GM23338 (cell line): ENCODE measurements at regions not wholly inside any gene's neighbourhood (a gene's known extent, or its start where the extent isn't known, plus 50 kb on each side); places are given as distances from the start of the nearest gene placed in this dataset.

Experiments
- ATAC-seq: fragments of 200-7000 bp; cut with Tn5 transposase; 3 replicates; pipeline ENCODE4 v1.9.1; 2020
- DNase-seq: peaks from one replicate; pipeline ENCODE4 v3.0.0-alpha.2; 2015; ENCODE audit warnings: low spot score
- H2AFZ ChIP-seq: fragments of 200-600 bp; sonication (generic); 2 replicates; pipeline ENCODE4 v1.8.0; 2016; ENCODE audit warnings: antibody characterized with exemption, mild to moderate bottlenecking, moderate library complexity
- H3F3A ChIP-seq: fragments of 200-600 bp; sonication (generic); replicated peaks from 2 replicates; pipeline ENCODE4 v1.8.0; 2017; ENCODE audit warnings: antibody characterized with exemption, mixed run types, low read depth
- H3K27ac ChIP-seq: fragments of 200-600 bp; sonication (generic); 2 replicates; pipeline ENCODE4 v1.6.1; 2016; ENCODE audit warnings: low read depth
- H3K27me3 ChIP-seq: fragments of 200-600 bp; sonication (generic); 2 replicates; pipeline ENCODE4 v1.8.0; 2016; ENCODE audit warnings: mild to moderate bottlenecking, mixed run types, moderate library complexity; ENCODE audit not compliant: insufficient read depth
- H3K36me3 ChIP-seq: fragments of 200-600 bp; sonication (generic); 2 replicates; pipeline ENCODE4 v1.8.0; 2016; ENCODE audit warnings: mild to moderate bottlenecking; ENCODE audit not compliant: insufficient read depth
- H3K4me1 ChIP-seq: fragments of 200-600 bp; sonication (generic); 2 replicates; pipeline ENCODE4 v1.8.0; 2016; ENCODE audit warnings: mild to moderate bottlenecking, moderate library complexity; ENCODE audit not compliant: insufficient read depth
- H3K4me2 ChIP-seq: fragments of 200-600 bp; sonication (generic); 2 replicates; pipeline ENCODE4 v1.7.1; 2017; ENCODE audit warnings: mixed run types
- H3K4me3 ChIP-seq: fragments of 200-600 bp; sonication (generic); 2 replicates; pipeline ENCODE4 v1.6.1; 2016; ENCODE audit warnings: mixed run types
- H3K79me2 ChIP-seq: fragments of 200-600 bp; sonication (generic); replicated peaks from 2 replicates; pipeline ENCODE4 v1.8.0; 2017; ENCODE audit warnings: mild to moderate bottlenecking; ENCODE audit not compliant: insufficient read depth
- H3K9me2 ChIP-seq: fragments of 200-600 bp; sonication (generic); 2 replicates; pipeline ENCODE4 v1.8.0; 2017; ENCODE audit not compliant: insufficient read depth
- H4K20me1 ChIP-seq: fragments of 200-600 bp; sonication (generic); replicated peaks from 2 replicates; pipeline ENCODE4 v1.8.0; 2017; ENCODE audit warnings: mild to moderate bottlenecking; ENCODE audit not compliant: insufficient read depth
- H3K27ac Mint-ChIP-seq: 2 replicates; pipeline ENCODE4 v1.8.0; 2020; ENCODE audit warnings: inconsistent platforms, mild to moderate bottlenecking, moderate library complexity, mixed read lengths
- H3K27me3 Mint-ChIP-seq: 3 replicates; pipeline ENCODE4 v1.8.0; 2022; ENCODE audit warnings: low read depth, mild to moderate bottlenecking, moderate library complexity, mixed read lengths, inconsistent platforms; ENCODE audit not compliant: insufficient read depth, poor library complexity
- H3K36me3 Mint-ChIP-seq: 3 replicates; pipeline ENCODE4 v1.8.0; 2021; ENCODE audit warnings: low read depth, mild to moderate bottlenecking, inconsistent platforms, moderate library complexity, mixed read lengths
- H3K4me1 Mint-ChIP-seq: 3 replicates; pipeline ENCODE4 v1.8.0; 2020; ENCODE audit warnings: mild to moderate bottlenecking, inconsistent platforms, mixed read lengths
- H3K4me3 Mint-ChIP-seq: 3 replicates; pipeline ENCODE4 v1.8.0; 2021; ENCODE audit warnings: moderate library complexity, mild to moderate bottlenecking, inconsistent platforms, mixed read lengths
- H3K9me3 Mint-ChIP-seq: 3 replicates; pipeline ENCODE4 v1.8.0; 2020; ENCODE audit warnings: moderate library complexity, mild to moderate bottlenecking, inconsistent platforms, mixed read lengths
- CREB1 ChIP-seq: fragments of 250-450 bp; sonication (Bioruptor Pico); IDR thresholded peaks from 2 replicates; pipeline ENCODE4 v1.5.0; 2020; ENCODE audit warnings: low read depth, mild to moderate bottlenecking, moderate library complexity
- CTCF ChIP-seq, 2 experiments: fragments of 200-600 bp in 1 of 2; sonication (generic) in 1 of 2; conservative IDR thresholded peaks; 2 replicates each; pipeline versions ENCODE4 v1.5.1 to v1.6.1; 2016 to 2017; ENCODE audit warnings: antibody characterized with exemption in 2 of 2, low read depth in 2 of 2, mild to moderate bottlenecking in 2 of 2, moderate library complexity in 1 of 2
- EZH2 ChIP-seq: fragments of 200-600 bp; sonication (generic); IDR thresholded peaks from one replicate; pipeline ENCODE4 v1.8.0; 2017; ENCODE audit warnings: antibody characterized with exemption, mild to moderate bottlenecking, low read depth; ENCODE audit not compliant: unreplicated experiment
- EZH2phosphoT487 ChIP-seq: fragments of 200-600 bp; sonication (generic); IDR thresholded peaks from one replicate; pipeline ENCODE4 v1.8.1; 2018; ENCODE audit warnings: antibody characterized with exemption; ENCODE audit not compliant: unreplicated experiment
- JUNB ChIP-seq: IDR thresholded peaks from one replicate; pipeline ENCODE4 v1.6.1; 2016; ENCODE audit warnings: antibody characterized with exemption; ENCODE audit not compliant: unreplicated experiment
- NANOG ChIP-seq: IDR thresholded peaks from 2 replicates; pipeline ENCODE4 v1.6.1; 2016; ENCODE audit warnings: antibody characterized with exemption, borderline replicate concordance
- POLR2AphosphoS5 ChIP-seq: IDR thresholded peaks from 2 replicates; pipeline ENCODE4 v1.6.1; 2016; ENCODE audit warnings: antibody characterized with exemption, low read depth
- REST ChIP-seq: IDR thresholded peaks from one replicate; pipeline ENCODE4 v1.6.1; 2018; ENCODE audit warnings: antibody characterized with exemption; ENCODE audit not compliant: unreplicated experiment
- STAT1 ChIP-seq: IDR thresholded peaks from one replicate; pipeline ENCODE4 v1.6.1; 2016; ENCODE audit warnings: antibody characterized with exemption; ENCODE audit not compliant: unreplicated experiment
- ZNF114 ChIP-seq: fragments of 250-450 bp; sonication (Bioruptor Pico); IDR thresholded peaks from 2 replicates; pipeline ENCODE4 v1.5.0; 2020; ENCODE audit warnings: mild to moderate bottlenecking, moderate library complexity
- ZNF331 ChIP-seq: fragments of 250-450 bp; sonication (Bioruptor Pico); IDR thresholded peaks from 2 replicates; pipeline ENCODE4 v1.5.0; 2020; ENCODE audit warnings: low read depth, mild to moderate bottlenecking, moderate library complexity
- ZNF462 ChIP-seq: fragments of 250-450 bp; sonication (Bioruptor Pico); IDR thresholded peaks from 2 replicates; pipeline ENCODE4 v1.5.0; 2020; ENCODE audit warnings: mild to moderate bottlenecking, moderate library complexity

GRCh38 chr9:23596913-23597634 is 229.0 kb downstream of the ELAVL2 start:
- Histone ChIP-seq H3K27me3 (no peaks in the 10 kb centered on the region), H3K4me1 (peaks cover 10% of the 10 kb centered on the region), H3K79me2 (no peaks in the 10 kb centered on the region), H3K27ac (no peak overlapping the region), H3K4me2 (no peak overlapping the region), H4K20me1 (no peaks in the 10 kb centered on the region), H2AFZ (no peak overlapping the region), H3F3A (no peaks in the 10 kb centered on the region), H3K4me3 (no peak overlapping the region), H3K36me3 (no peaks in the 10 kb centered on the region), H3K9me2 (0 out of 2 replicates have a peak, but pooled peaks cover 5% of the 10 kb centered on the region)
- Mint-ChIP-seq H3K9me3 (no peaks in the 10 kb centered on the region), H3K27ac (no peak overlapping the region), H3K36me3 (no peaks in the 10 kb centered on the region; the same call in 2 of the 3 replicates), H3K4me3 (no peak overlapping the region), H3K27me3 (no peaks in the 10 kb centered on the region), H3K4me1 (peaks cover 7% of the 10 kb centered on the region)
- no peak for ATAC-seq
- no peak for TF ChIP-seq POLR2AphosphoS5
- no peak for TF ChIP-seq ZNF462 (CRISPR knock-in tag)
- TF ChIP-seq EZH2phosphoT487, result no peak
- TF ChIP-seq EZH2, result no peak
- TF ChIP-seq REST, result no peak
- TF ChIP-seq STAT1, result no peak
- no peak for TF ChIP-seq ZNF114 (CRISPR knock-in tag)
- TF ChIP-seq CREB1, result no peak
- no peak for TF ChIP-seq NANOG
- no peak for TF ChIP-seq CTCF (conservative IDR thresholded peaks at IDR 0.05; ENCODE audit: low read depth in 2 of 2)
- no peak for TF ChIP-seq ZNF331 (CRISPR knock-in tag)
- TF ChIP-seq JUNB, result no peak
- DNase-seq, result no peak
